ENCODE measurements at regions not wholly inside any gene's neighbourhood (a gene's known extent, or its start where the extent isn't known, plus 50 kb on each side); places are given as distances from the start of the nearest gene placed in this dataset.

- TF ChIP-seq NFAT5 (CRISPR knock-in tag; IDR thresholded peaks at IDR 0.05) (no peak), MTA1 (CRISPR knock-in tag; IDR thresholded peaks at IDR 0.05; ENCODE audit: borderline replicate concordance) (no peak)
Measured at GRCh38 chr9:13939701-13940490, 374.0 kb downstream of the NFIB start (continued).

- ATAC-seq (no peak), FAIRE-seq (no peak), DNase-seq (ENCODE audit: low spot score) (no peak)
- Histone ChIP-seq H4K20me1 (ENCODE audit: insufficient read depth, low read length) (no peaks in the 10 kb centered on the region), H3K4me2 (ENCODE audit: low read depth, low read length) (no peak overlapping the region), H3K27ac (ENCODE audit: extremely low read length, insufficient read depth, low read length) (no peak overlapping the region), H3K79me2 (ENCODE audit: insufficient read depth, low read length) (no peaks in the 10 kb centered on the region), H3K9me3 (ENCODE audit: low read length) (no peaks in the 10 kb centered on the region), H2AFZ (ENCODE audit: low read length) (no peak overlapping the region), H3K4me1 (ENCODE audit: insufficient read depth, low read length) (no peaks in the 10 kb centered on the region), H3K9ac (ENCODE audit: insufficient read depth, low read depth, low read length) (no peak overlapping the region), H3K27me3 (ENCODE audit: control insufficient read depth in 1 of 2, insufficient read depth in 2 of 2, low read length in 2 of 2) (no peaks in the 10 kb centered on the region; a peak in 1 of 5 replicates), H3K36me3 (replicated peaks in 1 of 2; ENCODE audit: control insufficient read depth in 1 of 2, insufficient read depth in 2 of 2, low read length in 2 of 2) (no peaks in the 10 kb centered on the region), H3K4me3 (replicated peaks in 1 of 3; ENCODE audit: insufficient read depth in 1 of 3, low read depth in 2 of 3, low read length in 3 of 3) (no peak overlapping the region)
- 0% methylated on average over 1 of the region's 1 CpG for WGBS (ENCODE audit: low lambda C conversion rate)
- POLR2A ChIA-PET, result no interaction called here
- CTCF ChIA-PET (ENCODE audit: low intra/inter-chr PET ratio, low total read pairs), result no interaction called here
- intact Hi-C loops (cut with micrococcal nuclease; ENCODE audit: unreplicated experiment), result no loop called here
- in situ Hi-C loops (cut with HindIII; ENCODE audit: extremely low pct_ligation_motif_present, low pct_unique_long_range_greater_than_20kb), result no loop called here
- no TSS peak for BruUV-seq (replicated peaks)
- TF ChIP-seq ZNF883 (CRISPR knock-in tag; IDR thresholded peaks at IDR 0.05; ENCODE audit: not compliant biosample characterization) (no peak), RERE (CRISPR knock-in tag; IDR thresholded peaks at IDR 0.05; ENCODE audit: low read depth) (no peak), ATF7-NPFF (CRISPR knock-in tag; IDR thresholded peaks at IDR 0.05; ENCODE audit: low read depth) (no peak), HMG20B (CRISPR knock-in tag; conservative IDR thresholded peaks at IDR 0.05) (no peak), MBD4 (IDR thresholded peaks at IDR 0.05; ENCODE audit: borderline replicate concordance, low read length) (no peak), RFX5 (IDR thresholded peaks at IDR 0.05; ENCODE audit: low read depth, low read length) (no peak), ETS1 (CRISPR knock-in tag; IDR thresholded peaks at IDR 0.05) (no peak), CC2D1A (CRISPR knock-in tag; IDR thresholded peaks at IDR 0.05) (no peak), EHMT2 (IDR thresholded peaks at IDR 0.05; ENCODE audit: borderline replicate concordance, low read depth, low read length) (no peak)
Measured at GRCh38 chr9:13939134-13939533, 374.8 kb downstream of the NFIB start.
